SU-DHL-6 (cell line): ENCODE measurements at regions not wholly inside any gene's neighbourhood (a gene's known extent, or its start where the extent isn't known, plus 50 kb on each side); places are given as distances from the start of the nearest gene placed in this dataset.

ENCODE experiments used
- EZH2phosphoT487 ChIP-seq: fragments of 200-600 bp; sonication (generic), shearing (Covaris generic); conservative IDR thresholded peaks from 2 replicates; pipeline ENCODE4 v1.6.1; 2018; ENCODE audit warnings: mild to moderate bottlenecking, antibody characterized with exemption, low read length, moderate library complexity, mixed read lengths
- TF ChIP-seq, protein P1 (sequence below): fragments of 200-600 bp; sonication (generic); IDR thresholded peaks from one replicate; pipeline ENCODE4 v1.5.1; 2017; ENCODE audit warnings: antibody characterized with exemption, mild to moderate bottlenecking, low read length, moderate library complexity; ENCODE audit not compliant: insufficient read depth, poor library complexity, severe bottlenecking

DNA sequence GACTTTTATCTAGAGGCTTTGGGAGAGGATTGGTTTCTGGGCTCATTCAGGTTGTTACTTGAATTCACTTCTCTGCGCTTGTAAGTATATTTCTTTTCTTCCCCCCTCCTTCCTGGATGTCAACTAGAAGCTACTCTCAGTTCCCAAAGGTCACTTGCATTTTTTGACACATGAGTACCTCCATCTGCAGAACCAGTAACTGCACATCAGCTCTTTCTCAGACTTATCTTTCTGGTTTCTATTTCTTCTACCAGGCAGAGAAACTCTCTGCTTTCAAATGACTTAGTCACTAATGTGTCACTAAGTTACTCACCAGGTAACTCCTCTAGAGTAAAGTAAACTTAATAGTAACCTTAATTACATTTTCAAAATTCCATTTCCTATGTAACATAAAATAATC, 773.0 kb upstream of the LUZP2 start:
- TF ChIP-seq, protein P1, sequence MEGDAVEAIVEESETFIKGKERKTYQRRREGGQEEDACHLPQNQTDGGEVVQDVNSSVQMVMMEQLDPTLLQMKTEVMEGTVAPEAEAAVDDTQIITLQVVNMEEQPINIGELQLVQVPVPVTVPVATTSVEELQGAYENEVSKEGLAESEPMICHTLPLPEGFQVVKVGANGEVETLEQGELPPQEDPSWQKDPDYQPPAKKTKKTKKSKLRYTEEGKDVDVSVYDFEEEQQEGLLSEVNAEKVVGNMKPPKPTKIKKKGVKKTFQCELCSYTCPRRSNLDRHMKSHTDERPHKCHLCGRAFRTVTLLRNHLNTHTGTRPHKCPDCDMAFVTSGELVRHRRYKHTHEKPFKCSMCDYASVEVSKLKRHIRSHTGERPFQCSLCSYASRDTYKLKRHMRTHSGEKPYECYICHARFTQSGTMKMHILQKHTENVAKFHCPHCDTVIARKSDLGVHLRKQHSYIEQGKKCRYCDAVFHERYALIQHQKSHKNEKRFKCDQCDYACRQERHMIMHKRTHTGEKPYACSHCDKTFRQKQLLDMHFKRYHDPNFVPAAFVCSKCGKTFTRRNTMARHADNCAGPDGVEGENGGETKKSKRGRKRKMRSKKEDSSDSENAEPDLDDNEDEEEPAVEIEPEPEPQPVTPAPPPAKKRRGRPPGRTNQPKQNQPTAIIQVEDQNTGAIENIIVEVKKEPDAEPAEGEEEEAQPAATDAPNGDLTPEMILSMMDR: no peak
- no peak for TF ChIP-seq EZH2phosphoT487
